ENCODE measurements at regions not wholly inside any gene's neighbourhood (a gene's known extent, or its start where the extent isn't known, plus 50 kb on each side); places are given as distances from the start of the nearest gene placed in this dataset.

GRCh38 chr1:191585095-191585494 lies 573.2 kb upstream of the RGS18 start:
- Histone ChIP-seq H3K9me3 (ENCODE audit: control insufficient read depth, insufficient read depth, low read depth, low read length) (no peaks in the 10 kb centered on the region), H3K27ac (ENCODE audit: low read length) (no peak overlapping the region), H3K27me3 (ENCODE audit: control insufficient read depth, insufficient read depth, low read length) (no peaks in the 10 kb centered on the region), H3K36me3 (ENCODE audit: control insufficient read depth, insufficient read depth, low read length) (no peaks in the 10 kb centered on the region), H3K4me1 (ENCODE audit: control insufficient read depth, insufficient read depth, low read length) (no peaks in the 10 kb centered on the region), H3K4me3 (ENCODE audit: low read depth in 2 of 2, low read length in 2 of 2) (no peak overlapping the region)
- CTCF ChIA-PET, result no interaction called here
- no TSS peak for BruUV-seq (replicated peaks)
- intact Hi-C loops (cut with micrococcal nuclease; ENCODE audit: unreplicated experiment) (no loop called here), in situ Hi-C loops (cut with HindIII; ENCODE audit: low pct_unique_long_range_greater_than_20kb, low sequenced_read_pairs) (no loop called here)
- DNase-seq (ENCODE audit: low read depth, low spot score), result no peak
- TF ChIP-seq SIN3A (IDR thresholded peaks at IDR 0.05; ENCODE audit: borderline replicate concordance, insufficient read depth, low read depth, low read length) (no peak), CTCF (IDR thresholded peaks at IDR 0.05) (no peak), TCF7L2 (IDR thresholded peaks at IDR 0.05; ENCODE audit: low read depth, low read length) (no peak)
- TF ChIP-seq, protein P1, sequence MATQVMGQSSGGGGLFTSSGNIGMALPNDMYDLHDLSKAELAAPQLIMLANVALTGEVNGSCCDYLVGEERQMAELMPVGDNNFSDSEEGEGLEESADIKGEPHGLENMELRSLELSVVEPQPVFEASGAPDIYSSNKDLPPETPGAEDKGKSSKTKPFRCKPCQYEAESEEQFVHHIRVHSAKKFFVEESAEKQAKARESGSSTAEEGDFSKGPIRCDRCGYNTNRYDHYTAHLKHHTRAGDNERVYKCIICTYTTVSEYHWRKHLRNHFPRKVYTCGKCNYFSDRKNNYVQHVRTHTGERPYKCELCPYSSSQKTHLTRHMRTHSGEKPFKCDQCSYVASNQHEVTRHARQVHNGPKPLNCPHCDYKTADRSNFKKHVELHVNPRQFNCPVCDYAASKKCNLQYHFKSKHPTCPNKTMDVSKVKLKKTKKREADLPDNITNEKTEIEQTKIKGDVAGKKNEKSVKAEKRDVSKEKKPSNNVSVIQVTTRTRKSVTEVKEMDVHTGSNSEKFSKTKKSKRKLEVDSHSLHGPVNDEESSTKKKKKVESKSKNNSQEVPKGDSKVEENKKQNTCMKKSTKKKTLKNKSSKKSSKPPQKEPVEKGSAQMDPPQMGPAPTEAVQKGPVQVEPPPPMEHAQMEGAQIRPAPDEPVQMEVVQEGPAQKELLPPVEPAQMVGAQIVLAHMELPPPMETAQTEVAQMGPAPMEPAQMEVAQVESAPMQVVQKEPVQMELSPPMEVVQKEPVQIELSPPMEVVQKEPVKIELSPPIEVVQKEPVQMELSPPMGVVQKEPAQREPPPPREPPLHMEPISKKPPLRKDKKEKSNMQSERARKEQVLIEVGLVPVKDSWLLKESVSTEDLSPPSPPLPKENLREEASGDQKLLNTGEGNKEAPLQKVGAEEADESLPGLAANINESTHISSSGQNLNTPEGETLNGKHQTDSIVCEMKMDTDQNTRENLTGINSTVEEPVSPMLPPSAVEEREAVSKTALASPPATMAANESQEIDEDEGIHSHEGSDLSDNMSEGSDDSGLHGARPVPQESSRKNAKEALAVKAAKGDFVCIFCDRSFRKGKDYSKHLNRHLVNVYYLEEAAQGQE (IDR thresholded peaks at IDR 0.05; ENCODE audit: insufficient read depth in 1 of 2, low read depth in 2 of 2, low read length in 1 of 2), result no peak
- POLR2A ChIA-PET, result no interaction called here
- ATAC-seq, result no peak

DNA sequence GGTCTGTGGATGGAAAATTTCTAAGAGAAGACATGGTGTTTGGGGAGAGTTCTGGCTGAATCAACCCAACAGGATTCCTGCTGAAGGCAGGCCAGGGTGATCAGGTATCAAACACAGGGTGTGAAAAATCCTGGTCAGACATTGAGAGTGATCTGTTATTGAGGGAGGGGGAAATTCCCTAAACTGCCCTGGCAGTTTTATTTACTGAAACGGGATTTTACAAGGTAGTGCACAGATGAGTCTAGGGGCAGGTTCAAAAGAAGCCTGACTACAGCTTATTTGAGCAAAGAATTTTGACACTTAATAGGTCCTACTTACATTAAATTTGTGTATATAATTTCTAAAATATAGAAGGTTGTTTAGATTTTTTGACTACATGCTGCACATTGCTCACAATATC lies 569.4 kb upstream of the RGS18 start:
- CTCF ChIA-PET, result no interaction called here
- POLR2A ChIA-PET, result no interaction called here
- in situ Hi-C loops (cut with HindIII; ENCODE audit: low pct_unique_long_range_greater_than_20kb, low sequenced_read_pairs) (no loop called here), intact Hi-C loops (cut with micrococcal nuclease; ENCODE audit: unreplicated experiment) (no loop called here)
- TF ChIP-seq POLR2AphosphoS5 (IDR thresholded peaks at IDR 0.05; ENCODE audit: low read depth, low read length) (no peak), SIN3A (IDR thresholded peaks at IDR 0.05; ENCODE audit: borderline replicate concordance, insufficient read depth, low read depth, low read length) (no peak), TCF7L2 (IDR thresholded peaks at IDR 0.05; ENCODE audit: low read depth, low read length) (no peak), CTCF (IDR thresholded peaks at IDR 0.05) (no peak)
- TF ChIP-seq, protein P1 (IDR thresholded peaks at IDR 0.05; ENCODE audit: insufficient read depth in 1 of 2, low read depth in 2 of 2, low read length in 1 of 2), result no peak
- BruUV-seq (replicated peaks), result no TSS peak
- Histone ChIP-seq H3K27ac (ENCODE audit: low read length) (no peak overlapping the region), H3K4me1 (ENCODE audit: control insufficient read depth, insufficient read depth, low read length) (no peaks in the 10 kb centered on the region), H3K9me3 (ENCODE audit: control insufficient read depth, insufficient read depth, low read depth, low read length) (no peaks in the 10 kb centered on the region), H3K27me3 (ENCODE audit: control insufficient read depth, insufficient read depth, low read length) (no peaks in the 10 kb centered on the region), H3K4me3 (ENCODE audit: low read depth in 2 of 2, low read length in 2 of 2) (no peak overlapping the region), H3K36me3 (ENCODE audit: control insufficient read depth, insufficient read depth, low read length) (no peaks in the 10 kb centered on the region)
- ATAC-seq (no peak), DNase-seq (ENCODE audit: low read depth, low spot score) (no peak)
